ENCODE measurements at regions not wholly inside any gene's neighbourhood (a gene's known extent, or its start where the extent isn't known, plus 50 kb on each side); places are given as distances from the start of the nearest gene placed in this dataset.

DNA sequence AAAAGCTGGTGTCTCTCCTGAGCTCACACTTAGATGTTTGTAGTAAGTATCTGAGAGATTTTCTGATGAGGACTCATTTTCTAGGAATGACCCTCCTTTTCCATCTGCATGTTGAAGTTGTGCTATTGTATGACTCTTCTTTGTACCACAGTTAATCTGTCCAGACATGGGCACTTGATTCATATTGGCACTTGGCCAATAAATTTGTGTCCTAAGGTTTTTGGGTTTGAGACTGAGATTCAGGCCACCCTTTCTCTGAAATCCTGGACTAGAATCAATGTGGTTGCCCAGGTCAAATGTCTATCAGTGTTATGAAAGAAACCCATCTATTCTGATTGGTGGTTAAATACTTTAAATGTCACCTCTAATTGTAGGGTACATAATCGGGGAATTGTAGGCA, 869.0 kb downstream of the SH3BGRL start:
- TF ChIP-seq NFIC (IDR thresholded peaks at IDR 0.05), result no peak
- no peak for TF ChIP-seq CREB1 (IDR thresholded peaks at IDR 0.05; ENCODE audit: low read depth)
- no peak for TF ChIP-seq YY1 (IDR thresholded peaks at IDR 0.05; ENCODE audit: low read depth)
- no peak for TF ChIP-seq TEAD4 (IDR thresholded peaks at IDR 0.05)
- TF ChIP-seq RAD21 (IDR thresholded peaks at IDR 0.05; ENCODE audit: low read depth), result no peak
- TF ChIP-seq EP300 (IDR thresholded peaks at IDR 0.05; ENCODE audit: borderline replicate concordance), result no peak

All from Ishikawa (cell line).